A673 (cell line): ENCODE measurements at regions not wholly inside any gene's neighbourhood (a gene's known extent, or its start where the extent isn't known, plus 50 kb on each side); places are given as distances from the start of the nearest gene placed in this dataset.

Experiments used
- BruUV-seq: library from RNA; stranded (reverse); fragments of 400-500 nt; replicated peaks from 2 replicates; lab custom pipeline; 2021; lab: Mats Ljungman, UMichigan
- CTCF ChIA-PET: fragments of 300-600 bp; sonication (Branson Sonifier 250); formaldehyde crosslinking; loops from one replicate; lab custom pipeline; 2022; ENCODE audit warnings: antibody characterized with exemption; lab: Charles Lee
- POLR2A ChIA-PET: fragments of 300-600 bp; sonication (Branson Sonifier 250); formaldehyde crosslinking; loops from one replicate; lab custom pipeline; 2022; ENCODE audit warnings: antibody characterized with exemption; ENCODE audit not compliant: low non-redundant PET; lab: Charles Lee
- DNase-seq: peaks from one replicate; pipeline ENCODE4 v3.0.0-alpha.2; 2015; ENCODE audit warnings: low spot score
- H3K27ac ChIP-seq: fragments of 200-600 bp; sonication (generic); 2 replicates; pipeline ENCODE4 v1.5.1; 2016; ENCODE audit warnings: mixed run types, low read depth, mild to moderate bottlenecking, mixed read lengths, antibody characterized with exemption, low read length; ENCODE audit not compliant: poor library complexity, severe bottlenecking
- H3K27me3 ChIP-seq: fragments of 200-600 bp; sonication (generic); replicated peaks from 2 replicates; pipeline ENCODE4 v1.6.1; 2017; ENCODE audit warnings: mixed run types, low read depth, mild to moderate bottlenecking, mixed read lengths, antibody characterized with exemption, low read length; ENCODE audit not compliant: insufficient read depth, poor library complexity
- H3K36me3 ChIP-seq: fragments of 200-600 bp; sonication (generic); 2 replicates; pipeline ENCODE4 v1.6.1; 2016; ENCODE audit warnings: mixed run types, mild to moderate bottlenecking, mixed read lengths, antibody characterized with exemption, low read length; ENCODE audit not compliant: insufficient read depth, poor library complexity, severe bottlenecking
- H3K4me1 ChIP-seq: fragments of 200-600 bp; sonication (generic); 2 replicates; pipeline ENCODE4 v1.6.1; 2017; ENCODE audit warnings: mixed run types, mild to moderate bottlenecking, mixed read lengths, antibody characterized with exemption, low read length; ENCODE audit not compliant: insufficient read depth, poor library complexity, severe bottlenecking
- H3K4me3 ChIP-seq: fragments of 200-600 bp; sonication (generic); 2 replicates; pipeline ENCODE4 v1.5.1; 2016; ENCODE audit warnings: low read depth, mixed run types, mild to moderate bottlenecking, mixed read lengths, low read length; ENCODE audit not compliant: poor library complexity, severe bottlenecking
- H3K9me3 ChIP-seq: fragments of 200-600 bp; sonication (generic); 2 replicates; pipeline ENCODE4 v1.6.1; 2016; ENCODE audit warnings: mixed run types, low read depth, mild to moderate bottlenecking, mixed read lengths, antibody characterized with exemption, low read length; ENCODE audit not compliant: poor library complexity, severe bottlenecking
- EZH2 ChIP-seq: fragments of 200-600 bp; sonication (generic); IDR thresholded peaks from 2 replicates; pipeline ENCODE4 v1.6.1; 2017; ENCODE audit warnings: borderline replicate concordance, low read depth, mild to moderate bottlenecking, mixed read lengths, antibody characterized with exemption, low read length; ENCODE audit not compliant: poor library complexity, severe bottlenecking
- intact Hi-C: fragments of 100-400 bp; cut with micrococcal nuclease; formaldehyde crosslinking; loops from one replicate; pipeline ENCODE4 v1.10.0; 2022; ENCODE audit not compliant: unreplicated experiment
- TF ChIP-seq, protein P1 (sequence below): fragments of 300-800, 200-600 bp; sonication (generic); conservative IDR thresholded peaks from 2 replicates; pipeline ENCODE4 v1.5.1; 2017; ENCODE audit warnings: low read depth, mild to moderate bottlenecking, antibody characterized with exemption, low read length, moderate library complexity, mixed read lengths

DNA sequence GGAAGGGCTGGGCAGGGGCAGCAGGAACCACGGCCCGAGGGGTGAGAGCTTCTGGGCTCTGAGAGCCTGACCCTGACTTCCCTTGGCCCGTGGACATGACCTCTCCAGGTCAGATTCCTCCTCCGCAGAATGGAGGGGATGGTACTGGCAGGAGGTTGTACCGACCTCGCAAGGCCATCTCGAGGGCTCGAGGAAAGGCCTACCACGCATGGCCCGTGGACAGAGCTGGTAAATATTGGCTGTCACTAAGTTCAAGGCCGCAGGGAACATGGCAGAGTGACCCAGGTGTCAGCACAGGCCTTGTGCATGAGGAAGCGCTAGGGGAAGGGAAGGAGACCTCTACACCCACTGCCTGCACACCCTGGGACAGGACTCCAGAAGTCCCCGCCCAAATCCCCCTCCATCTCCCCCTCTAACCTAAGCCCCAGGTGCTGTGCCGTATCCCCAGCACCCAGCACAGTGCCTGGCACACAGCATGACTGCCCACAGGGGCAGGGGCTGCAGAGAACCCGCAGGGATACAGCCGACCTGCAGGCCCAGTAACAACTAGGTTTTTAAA is 54.9 kb upstream of the PPP2R5C start:
- Histone ChIP-seq H3K9me3 (no peaks in the 10 kb centered on the region), H3K4me1 (peaks cover 6% of the 10 kb centered on the region), H3K27me3 (no peaks in the 10 kb centered on the region), H3K4me3 (no peak overlapping the region), H3K36me3 (no peaks in the 10 kb centered on the region), H3K27ac (no peak overlapping the region)
- POLR2A ChIA-PET: no interaction called here
- no peak for DNase-seq
- TF ChIP-seq, protein P1, sequence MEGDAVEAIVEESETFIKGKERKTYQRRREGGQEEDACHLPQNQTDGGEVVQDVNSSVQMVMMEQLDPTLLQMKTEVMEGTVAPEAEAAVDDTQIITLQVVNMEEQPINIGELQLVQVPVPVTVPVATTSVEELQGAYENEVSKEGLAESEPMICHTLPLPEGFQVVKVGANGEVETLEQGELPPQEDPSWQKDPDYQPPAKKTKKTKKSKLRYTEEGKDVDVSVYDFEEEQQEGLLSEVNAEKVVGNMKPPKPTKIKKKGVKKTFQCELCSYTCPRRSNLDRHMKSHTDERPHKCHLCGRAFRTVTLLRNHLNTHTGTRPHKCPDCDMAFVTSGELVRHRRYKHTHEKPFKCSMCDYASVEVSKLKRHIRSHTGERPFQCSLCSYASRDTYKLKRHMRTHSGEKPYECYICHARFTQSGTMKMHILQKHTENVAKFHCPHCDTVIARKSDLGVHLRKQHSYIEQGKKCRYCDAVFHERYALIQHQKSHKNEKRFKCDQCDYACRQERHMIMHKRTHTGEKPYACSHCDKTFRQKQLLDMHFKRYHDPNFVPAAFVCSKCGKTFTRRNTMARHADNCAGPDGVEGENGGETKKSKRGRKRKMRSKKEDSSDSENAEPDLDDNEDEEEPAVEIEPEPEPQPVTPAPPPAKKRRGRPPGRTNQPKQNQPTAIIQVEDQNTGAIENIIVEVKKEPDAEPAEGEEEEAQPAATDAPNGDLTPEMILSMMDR: no peak
- no peak for TF ChIP-seq EZH2
- intact Hi-C loops: loop anchor here (5.0 to 10.0 kb wide), 3 partner anchors 256 to 608 kb away; partner anchors contain the start of genes DYNC1H1 and ZNF839
- CTCF ChIA-PET: interaction anchor here (0.6 to 1.7 kb wide), 8 partner anchors 54 to 608 kb away, joined by 3 to 7 read pairs (median 5); no protein-coding TSS in a partner anchor
- no TSS peak for BruUV-seq

DNA sequence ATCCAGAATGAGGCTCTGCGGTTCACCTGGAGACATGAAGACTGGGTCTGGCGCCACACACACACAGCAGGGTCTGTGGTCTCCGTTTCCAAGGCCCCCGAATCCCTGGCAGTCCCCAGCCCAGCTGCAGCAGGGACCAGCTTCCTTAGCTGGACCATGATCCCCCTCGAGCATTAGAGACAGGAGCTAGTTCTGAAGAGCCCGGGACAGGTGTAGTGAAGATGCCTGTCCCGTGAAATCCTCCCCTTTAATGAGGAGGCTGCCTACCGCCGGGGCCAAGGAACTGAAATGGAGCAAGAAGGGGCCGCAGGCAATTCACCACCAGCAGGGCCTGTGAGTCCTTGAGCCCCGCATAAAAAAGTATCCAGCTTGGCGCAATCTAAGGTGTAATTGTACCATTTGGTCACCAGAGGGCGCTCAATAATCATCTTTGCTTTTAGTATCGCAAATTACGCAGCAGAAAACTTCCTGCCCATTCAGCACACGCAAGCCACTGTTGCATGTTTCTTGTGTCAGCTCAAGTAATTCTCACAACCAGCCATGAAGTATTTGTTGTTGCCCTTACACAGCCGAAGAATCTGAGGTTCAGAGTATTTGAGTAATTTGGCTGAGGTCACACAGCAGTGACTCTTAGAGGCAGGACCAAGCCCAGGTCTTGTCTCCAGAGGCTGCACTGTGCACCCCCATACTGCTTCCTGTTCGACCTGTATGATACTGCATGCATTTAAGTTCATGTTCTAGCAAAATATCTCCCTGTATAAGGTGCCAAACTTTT is 54.3 kb upstream of the PPP2R5C start:
- POLR2A ChIA-PET: no interaction called here
- DNase-seq: peak; percentile 91
- peaks cover 6% of the 10 kb centered on the region for H3K4me1 ChIP-seq

More for the DNA sequence above, 54.3 kb upstream of the PPP2R5C start:
- TF ChIP-seq, protein P1: peak; percentile 81
- TF ChIP-seq EZH2: no peak
- Histone ChIP-seq H3K36me3 (no peaks in the 10 kb centered on the region), H3K27ac (no peak overlapping the region), H3K27me3 (no peaks in the 10 kb centered on the region), H3K4me3 (no peak overlapping the region), H3K9me3 (no peaks in the 10 kb centered on the region)
- intact Hi-C loops: loop anchor here (5.0 to 10.0 kb wide), 3 partner anchors 255 to 608 kb away; partner anchors contain the start of genes DYNC1H1 and ZNF839
- no TSS peak for BruUV-seq
- CTCF ChIA-PET: interaction anchor here (0.6 to 1.7 kb wide), 9 partner anchors 53 to 607 kb away, joined by 3 to 9 read pairs (median 5); no protein-coding TSS in a partner anchor
